SH-SY5Y (cell line): ENCODE measurements at regions not wholly inside any gene's neighbourhood (a gene's known extent, or its start where the extent isn't known, plus 50 kb on each side); places are given as distances from the start of the nearest gene placed in this dataset.

Experiments
- GATA2 ChIP-seq: IDR thresholded peaks from 2 replicates; pipeline ENCODE4 v1.6.1; 2011; ENCODE audit warnings: mild to moderate bottlenecking, low read depth, low read length
- GATA3 ChIP-seq: IDR thresholded peaks from 2 replicates; pipeline ENCODE4 v1.6.1; 2011; ENCODE audit warnings: low read depth, mild to moderate bottlenecking, low read length, moderate library complexity

- TF ChIP-seq GATA3 (no peak), GATA2 (no peak)
These were observed 91.6 kb upstream of the IKZF1 start for GRCh38 chr7:50212666-50213621.

DNA sequence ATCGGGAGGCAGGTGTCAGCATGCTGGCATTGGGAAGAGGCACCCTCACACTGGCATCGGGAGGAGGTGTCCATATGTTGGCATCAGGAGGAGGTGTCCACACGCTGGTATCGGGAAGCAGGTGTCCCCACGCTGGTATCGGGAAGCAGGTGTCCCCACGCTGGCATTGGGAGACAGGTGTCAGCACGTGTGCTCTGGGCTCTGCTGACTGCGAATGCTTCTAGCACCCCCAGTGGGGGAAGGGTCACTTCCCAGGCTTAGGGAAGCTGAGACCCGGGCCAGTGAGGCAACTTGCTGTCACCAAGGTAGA is 92.5 kb upstream of the IKZF1 start:
- TF ChIP-seq GATA3: no peak
- no peak for TF ChIP-seq GATA2

DNA sequence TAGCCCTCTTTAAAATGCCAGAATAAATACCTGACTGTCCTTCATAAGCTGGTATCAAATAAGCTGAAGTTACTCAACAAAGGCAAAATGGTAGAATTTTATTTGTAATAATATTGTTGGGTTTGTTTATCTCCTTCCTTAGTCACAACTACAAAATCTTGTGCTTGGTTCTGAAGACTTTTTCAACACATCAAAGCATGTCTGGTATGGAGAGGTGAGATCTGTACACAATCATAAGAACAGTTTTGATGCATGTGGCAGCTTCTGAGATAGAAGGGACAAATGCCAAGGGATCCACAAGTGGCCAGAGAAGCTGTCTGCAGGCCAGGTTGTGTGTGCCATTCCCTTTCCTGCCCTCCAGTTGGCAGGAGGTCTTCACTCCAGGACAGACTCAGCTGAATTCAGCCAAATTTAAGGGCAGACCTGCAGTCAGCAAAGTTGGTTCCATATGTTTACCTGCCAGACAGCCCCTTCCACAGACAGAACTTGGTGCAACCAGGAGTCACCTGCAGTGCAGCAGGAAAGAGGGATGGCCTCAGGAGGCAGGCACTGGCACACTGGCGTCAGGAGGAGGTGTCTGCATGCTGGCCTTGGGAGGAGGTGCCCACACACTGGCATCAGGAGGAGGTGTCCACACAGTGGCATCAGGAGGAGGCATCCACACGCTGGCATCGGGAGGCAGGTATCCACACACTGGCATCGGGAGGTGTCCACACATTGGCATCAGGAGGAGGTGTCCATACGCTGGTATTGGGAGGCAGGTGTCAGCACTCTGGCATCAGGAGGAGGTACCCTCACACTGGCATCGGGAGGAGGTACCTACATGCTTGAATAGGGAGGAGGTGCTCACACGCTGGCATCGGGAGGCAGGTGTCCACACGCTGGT is 93.1 kb upstream of the IKZF1 start:
- TF ChIP-seq GATA3 (no peak), GATA2 (no peak)

DNA sequence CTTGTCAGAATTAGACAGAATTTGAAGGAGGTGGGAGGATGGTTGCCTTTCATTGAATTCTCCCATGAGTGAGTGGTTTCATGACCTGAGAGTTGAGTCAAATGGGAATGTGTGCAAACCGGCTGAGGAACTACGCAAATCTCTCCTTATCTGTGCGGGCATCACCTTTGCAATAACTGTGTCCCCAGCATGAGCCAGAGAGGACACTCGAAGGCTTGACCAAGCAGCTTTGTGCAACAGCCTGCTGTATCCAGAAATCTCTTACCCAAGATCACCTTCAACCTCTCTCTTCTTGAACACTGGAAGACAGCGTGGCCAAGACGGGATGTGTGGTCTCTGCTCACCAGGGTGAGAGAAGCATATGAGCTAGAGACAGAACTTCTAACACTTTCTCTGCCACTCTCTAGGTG is 93.8 kb upstream of the IKZF1 start:
- TF ChIP-seq GATA2 (no peak), GATA3 (no peak)

GRCh38 chr7:50209461-50210135 is 94.9 kb upstream of the IKZF1 start:
- TF ChIP-seq GATA2: no peak
- TF ChIP-seq GATA3: no peak

DNA sequence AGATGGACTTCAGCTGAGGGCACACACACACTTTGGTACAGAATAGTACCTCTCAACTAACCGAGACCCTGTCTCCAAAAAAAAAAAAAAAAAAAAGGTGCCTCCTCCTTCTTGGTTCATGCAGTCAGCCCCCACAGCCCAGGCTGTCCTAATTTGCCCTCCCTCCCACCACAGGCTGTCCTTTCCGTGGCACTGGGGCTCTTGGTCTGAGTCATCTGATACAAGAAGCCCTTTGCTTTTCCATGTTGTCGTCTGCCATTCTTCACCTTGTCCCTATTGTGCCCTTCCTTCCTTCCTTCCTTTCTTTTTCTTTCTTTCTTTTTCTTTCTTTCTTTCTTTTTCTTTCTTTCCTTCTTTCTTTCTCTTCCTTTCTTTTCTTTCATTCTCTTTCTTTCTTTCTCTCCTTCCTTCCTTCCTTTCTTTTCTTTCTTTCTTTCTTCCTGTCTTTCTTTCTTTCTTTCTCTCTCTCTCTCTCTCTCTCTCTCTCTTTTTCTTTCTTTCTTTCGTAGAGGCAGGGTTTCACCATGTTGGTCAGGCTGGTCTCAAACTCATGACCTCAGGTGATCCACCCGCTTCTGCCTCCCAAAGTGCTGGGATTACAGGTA is 96.0 kb upstream of the IKZF1 start:
- no peak for TF ChIP-seq GATA2
- TF ChIP-seq GATA3: no peak

- TF ChIP-seq GATA3 (no peak), GATA2 (no peak)
These were observed 96.7 kb upstream of the IKZF1 start for GRCh38 chr7:50207686-50208255.

- no peak for TF ChIP-seq GATA2
- no peak for TF ChIP-seq GATA3
These were observed 97.3 kb upstream of the IKZF1 start for GRCh38 chr7:50207251-50207564.

DNA sequence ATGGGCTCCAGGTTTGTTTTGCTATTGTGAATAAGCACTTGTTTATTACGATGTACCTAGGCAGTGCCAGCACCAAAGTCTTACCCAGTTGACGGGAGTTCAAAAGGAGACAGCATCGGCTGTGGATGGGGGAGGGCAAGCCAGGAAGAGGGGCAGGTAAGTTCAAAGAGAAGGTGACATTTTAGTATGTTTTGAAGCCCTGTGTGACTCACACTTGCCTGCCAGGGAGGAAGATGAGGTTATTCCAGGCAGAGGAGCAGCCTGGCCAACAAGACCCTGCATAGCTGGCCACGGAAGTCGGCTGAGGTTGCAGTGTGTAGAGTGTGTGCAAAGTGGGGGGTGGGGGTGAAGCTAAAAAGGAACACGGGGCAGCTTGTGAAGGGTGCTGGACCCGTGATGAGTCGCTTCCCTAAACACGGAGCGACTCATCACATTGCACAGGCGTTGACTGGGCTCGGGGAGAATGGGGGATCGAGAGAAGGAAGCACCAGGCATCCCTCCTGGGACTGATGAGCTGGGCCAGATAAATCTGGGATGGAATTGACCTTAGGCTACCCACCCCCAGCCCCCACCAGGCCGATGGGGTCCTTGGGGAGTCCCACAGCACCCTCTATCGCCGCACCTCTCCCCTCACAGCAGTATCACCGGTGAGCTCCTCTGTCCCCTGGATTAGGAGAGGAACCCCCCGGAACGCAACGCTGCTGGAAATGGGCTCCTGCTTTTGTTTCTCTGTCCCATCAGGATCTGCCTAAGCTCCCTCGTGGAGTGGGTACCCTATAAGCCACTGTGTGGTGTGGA is 97.9 kb upstream of the IKZF1 start:
- TF ChIP-seq GATA2: no peak

- TF ChIP-seq GATA2: no peak
These were observed 99.5 kb upstream of the IKZF1 start for GRCh38 chr7:50205011-50205410.

GRCh38 chr7:50204581-50204980 is 99.9 kb upstream of the IKZF1 start:
- TF ChIP-seq GATA2 (no peak), GATA3 (no peak)

DNA sequence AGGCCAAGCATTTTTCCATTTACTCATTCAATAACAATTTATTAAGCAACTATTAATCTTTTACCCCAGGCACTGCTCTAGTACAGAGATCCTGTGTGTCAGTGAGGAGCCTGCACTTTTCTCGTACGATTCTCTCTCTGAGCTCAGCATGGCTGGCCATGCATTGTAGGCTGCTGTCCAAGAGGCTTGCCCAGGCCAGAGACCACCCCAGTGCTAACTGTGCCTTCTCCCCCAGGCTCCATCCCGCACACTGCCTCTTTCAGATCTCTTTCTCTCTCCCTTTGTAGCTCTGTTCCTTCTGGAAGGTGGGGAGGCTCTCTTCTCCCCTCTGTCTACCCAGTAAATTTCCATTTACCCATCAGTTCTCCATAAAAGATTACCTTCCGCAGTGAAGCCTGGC is 101.0 kb upstream of the IKZF1 start:
- TF ChIP-seq GATA2: no peak
- no peak for TF ChIP-seq GATA3

DNA sequence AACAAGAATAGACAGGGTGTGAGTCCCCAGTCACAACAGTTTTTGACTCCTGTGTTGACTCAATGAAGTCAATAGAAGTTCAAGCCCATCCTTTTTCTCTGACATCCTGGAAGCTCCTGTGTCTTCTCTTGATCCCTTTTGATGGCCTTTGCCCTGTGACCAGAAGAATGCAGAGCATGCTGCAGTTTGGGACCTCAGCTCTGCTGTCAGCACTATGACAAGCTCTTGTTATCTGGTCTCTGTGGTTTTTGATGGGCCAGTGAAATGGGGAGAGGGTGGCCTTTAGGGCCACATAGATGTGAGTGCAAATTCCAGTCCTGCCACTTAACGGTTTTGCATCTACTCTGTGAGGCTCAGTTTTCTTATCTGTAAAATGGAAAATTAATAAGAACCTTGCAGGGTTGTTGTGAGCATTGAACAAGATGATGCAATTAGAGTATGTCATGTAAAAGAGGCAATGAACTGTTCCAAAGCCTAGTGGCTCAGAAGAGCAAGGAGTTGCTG is 102.4 kb upstream of the IKZF1 start:
- TF ChIP-seq GATA2: no peak

DNA sequence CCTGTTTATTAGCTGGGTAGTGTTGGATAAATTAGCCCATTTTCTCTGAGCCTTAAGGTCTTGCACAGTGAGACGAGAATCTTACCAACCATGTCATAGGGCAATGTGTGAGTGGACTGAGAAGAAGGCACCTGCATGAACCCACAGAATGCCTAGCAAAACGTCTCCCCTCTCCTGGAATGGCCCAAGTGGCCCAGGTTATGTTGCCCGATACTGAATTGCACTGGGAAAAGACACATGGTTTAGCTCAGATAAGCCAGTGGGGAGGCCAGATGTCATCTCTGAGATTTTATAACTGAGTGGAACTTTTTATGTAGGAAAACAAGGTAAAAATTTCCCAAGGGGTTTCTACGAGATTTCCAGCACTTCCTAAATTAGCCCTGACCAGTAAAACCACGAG is 104.7 kb upstream of the IKZF1 start:
- no peak for TF ChIP-seq GATA2
- TF ChIP-seq GATA3: no peak

DNA sequence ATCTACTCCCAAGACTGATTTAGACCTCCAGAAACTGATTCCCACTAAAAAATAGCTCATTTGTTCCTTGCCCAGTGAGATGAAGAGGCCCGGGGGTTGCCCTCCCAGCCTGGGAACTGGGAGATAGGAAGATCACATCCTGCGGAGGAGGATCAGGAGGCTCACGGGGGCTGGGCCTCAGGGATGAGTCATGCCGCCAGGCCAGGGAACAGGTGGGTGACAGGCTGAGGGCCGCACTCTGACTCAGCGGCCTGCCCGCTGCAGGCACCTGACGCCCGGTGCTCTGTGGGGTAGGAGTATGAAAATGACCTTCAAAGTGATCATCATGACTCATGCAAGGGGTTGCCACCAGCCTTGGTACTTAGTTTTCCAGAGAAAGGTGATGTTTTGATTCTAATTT is 104.5 kb upstream of the ZPBP start:
- TF ChIP-seq GATA3 (no peak), GATA2 (no peak)
